ENCODE measurements at regions not wholly inside any gene's neighbourhood (a gene's known extent, or its start where the extent isn't known, plus 50 kb on each side); places are given as distances from the start of the nearest gene placed in this dataset.

DNA sequence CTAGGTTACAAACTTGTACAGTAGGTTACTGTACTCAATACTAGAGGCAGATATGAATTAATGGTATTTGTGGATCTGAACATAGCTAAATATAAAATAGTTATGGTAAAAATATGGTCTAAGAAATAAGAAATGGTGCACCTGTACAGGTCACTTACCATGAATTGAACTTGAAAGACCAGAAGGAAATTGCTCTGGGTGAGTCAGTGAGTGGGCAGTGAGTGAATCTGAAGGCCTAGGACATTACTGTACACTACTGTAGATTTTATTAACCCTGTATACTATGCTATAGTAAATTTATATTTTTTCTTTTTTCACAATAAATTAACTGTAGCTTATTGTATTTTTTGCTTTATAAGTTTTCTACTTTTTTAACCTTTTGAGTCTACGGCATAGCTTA lies 1020.4 kb downstream of the CDH18 start:
- no peak for DNase-seq (ENCODE audit: low read depth)

DNA sequence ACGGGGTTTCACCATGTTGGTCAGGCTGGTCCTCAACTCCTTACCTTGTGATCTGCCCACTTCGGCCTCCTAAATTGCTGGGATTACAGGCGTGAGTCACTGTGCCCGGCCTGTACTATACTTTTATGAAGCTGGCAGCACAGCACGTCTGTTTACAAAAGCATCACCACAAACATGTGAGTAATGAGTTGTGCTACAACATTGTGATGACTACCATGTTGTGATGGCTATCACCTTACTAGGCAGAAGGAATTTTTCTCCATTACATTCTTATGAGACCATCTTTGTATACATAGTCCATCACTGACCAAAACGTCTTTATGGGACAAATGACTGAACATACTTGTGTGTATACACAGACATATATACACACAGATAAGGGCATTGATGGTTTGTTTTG lies 1019.0 kb downstream of the CDH18 start:
- no peak for DNase-seq (ENCODE audit: low read depth)

GRCh38 chr5:18970000-18970399 lies 1018.0 kb downstream of the CDH18 start:
- no peak for DNase-seq (ENCODE audit: low read depth)

DNA sequence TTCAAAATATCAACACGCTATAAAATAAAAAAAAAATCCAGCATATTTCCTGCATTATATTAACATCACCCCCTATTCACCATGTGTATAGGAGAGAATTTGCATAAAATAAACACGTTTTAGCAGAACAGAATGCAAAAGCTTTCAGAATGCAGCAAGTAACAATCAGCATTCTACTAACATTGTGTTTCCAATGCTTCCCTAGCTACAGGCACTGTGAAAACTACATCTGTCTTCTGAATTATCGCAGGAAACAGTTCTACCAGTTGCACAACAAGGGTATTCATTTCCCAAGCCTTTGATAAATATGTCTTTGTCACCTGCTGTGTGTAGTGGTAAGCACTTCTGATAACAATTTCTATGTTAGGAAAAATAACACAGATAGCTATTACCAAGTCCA lies 1015.8 kb downstream of the CDH18 start:
- no peak for DNase-seq (ENCODE audit: low read depth)

DNA sequence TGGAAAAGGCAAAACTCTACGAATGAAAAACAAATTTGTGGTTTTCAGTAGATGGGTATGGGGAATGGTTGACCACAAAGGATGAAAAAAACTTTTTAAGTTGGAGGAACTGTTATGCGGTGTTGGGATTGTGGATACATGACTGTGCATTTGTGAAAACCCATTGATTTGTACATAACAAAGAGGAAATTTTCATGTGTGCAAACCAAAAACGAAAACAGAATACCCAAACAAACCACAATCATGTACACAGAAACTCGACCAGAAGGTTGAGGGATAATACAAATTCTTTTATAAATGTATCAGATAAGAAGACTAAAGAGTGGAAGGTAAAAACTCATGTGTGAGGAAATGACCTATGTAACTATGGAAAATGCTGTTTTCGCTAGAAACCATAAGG lies 1012.4 kb downstream of the CDH18 start:
- no peak for DNase-seq (ENCODE audit: low read depth)

GRCh38 chr5:18977880-18978279 lies 1010.1 kb downstream of the CDH18 start:
- DNase-seq (ENCODE audit: low read depth) = no peak

DNA sequence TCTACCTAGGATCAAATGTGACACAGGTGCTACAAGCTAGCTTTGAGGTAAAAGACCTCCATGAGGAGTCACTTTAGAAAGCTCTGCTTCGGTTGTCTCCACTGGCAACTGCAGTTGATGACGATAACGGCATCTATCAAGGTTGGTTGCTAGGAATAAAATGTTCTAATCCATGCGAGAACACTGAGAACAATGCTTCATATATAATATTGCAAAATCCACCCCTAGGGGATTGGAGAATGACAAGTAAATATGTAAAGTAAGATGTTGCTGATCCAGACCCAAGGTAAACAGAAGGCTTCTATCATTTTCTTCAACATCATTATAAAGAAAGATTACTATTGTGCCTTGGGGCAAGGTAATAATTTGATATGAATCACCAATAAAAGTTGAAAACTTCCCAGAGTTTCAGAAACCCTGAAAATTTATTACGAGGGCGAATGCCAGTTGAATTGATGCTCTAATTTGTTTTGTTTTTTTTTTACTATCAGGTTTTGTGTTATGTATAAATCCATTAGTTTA lies 1003.4 kb downstream of the CDH18 start:
- DNase-seq (ENCODE audit: low read depth) = no peak

GRCh38 chr5:18985171-18985758 lies 1002.7 kb downstream of the CDH18 start:
- no peak for DNase-seq (ENCODE audit: low read depth)

DNA sequence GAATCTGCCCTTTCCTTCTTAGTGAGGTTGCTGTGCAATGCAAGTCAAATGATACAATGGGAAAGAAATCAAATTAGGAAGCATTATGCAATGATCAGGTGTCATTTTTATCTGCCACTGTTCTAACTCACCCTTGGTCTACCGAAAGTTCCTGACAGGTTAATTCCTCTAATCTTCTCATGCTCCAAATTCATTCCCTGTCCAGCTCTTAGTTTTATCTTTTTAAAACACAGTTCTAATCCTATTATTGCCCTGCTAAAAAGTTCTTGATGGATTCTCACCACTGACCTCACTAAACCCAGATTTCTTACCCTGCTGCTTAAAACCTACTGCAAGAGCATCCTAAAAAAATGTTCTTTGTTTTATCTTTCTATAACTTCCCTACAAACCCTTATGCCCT lies 1000.9 kb downstream of the CDH18 start:
- no peak for DNase-seq (ENCODE audit: low read depth)

DNA sequence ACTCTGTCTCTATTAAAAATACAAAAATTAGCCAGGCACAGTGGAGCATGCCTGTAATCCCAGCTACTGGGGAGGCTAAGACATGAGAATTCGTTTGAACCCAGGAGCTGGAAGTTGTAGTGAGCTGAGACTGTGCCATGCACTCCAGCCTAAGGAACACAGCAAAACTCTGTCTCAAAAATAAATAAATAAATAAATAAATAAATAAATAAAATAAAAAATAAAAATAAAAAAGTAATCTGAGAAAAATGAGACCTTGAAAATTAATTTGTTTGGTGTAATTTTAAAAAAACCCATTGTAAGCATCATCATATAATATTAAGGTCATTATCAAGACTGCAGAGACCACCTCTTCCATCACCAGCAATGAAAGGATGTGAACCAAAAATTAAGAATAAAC lies 997.1 kb downstream of the CDH18 start:
- DNase-seq (ENCODE audit: low read depth) = no peak

- DNase-seq (ENCODE audit: low read depth) = no peak
Observed at GRCh38 chr5:18992264-18992663, 995.7 kb downstream of the CDH18 start.

- DNase-seq (ENCODE audit: low read depth) = no peak
Observed at GRCh38 chr5:18999478-18999877, 988.5 kb downstream of the CDH18 start.

DNA sequence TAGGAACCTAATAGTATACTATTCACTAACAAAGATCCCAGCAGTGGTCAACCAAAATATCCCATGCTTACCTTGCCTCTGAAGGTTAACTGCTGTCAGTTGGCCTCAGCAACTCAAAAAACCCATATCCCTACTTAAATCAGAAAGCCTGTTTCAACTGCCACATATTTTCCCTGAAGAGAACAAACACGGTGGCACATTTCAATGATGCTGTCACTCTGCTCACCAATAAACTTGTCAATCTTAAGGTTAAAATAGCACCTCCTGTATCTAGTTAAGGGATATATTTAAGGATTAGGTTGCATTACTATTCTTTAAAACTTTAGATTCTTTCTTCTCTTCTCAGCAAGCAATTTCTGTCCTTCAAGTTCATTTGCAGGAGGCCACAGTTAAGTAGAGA lies 986.9 kb downstream of the CDH18 start:
- DNase-seq (ENCODE audit: low read depth) = no peak

DNA sequence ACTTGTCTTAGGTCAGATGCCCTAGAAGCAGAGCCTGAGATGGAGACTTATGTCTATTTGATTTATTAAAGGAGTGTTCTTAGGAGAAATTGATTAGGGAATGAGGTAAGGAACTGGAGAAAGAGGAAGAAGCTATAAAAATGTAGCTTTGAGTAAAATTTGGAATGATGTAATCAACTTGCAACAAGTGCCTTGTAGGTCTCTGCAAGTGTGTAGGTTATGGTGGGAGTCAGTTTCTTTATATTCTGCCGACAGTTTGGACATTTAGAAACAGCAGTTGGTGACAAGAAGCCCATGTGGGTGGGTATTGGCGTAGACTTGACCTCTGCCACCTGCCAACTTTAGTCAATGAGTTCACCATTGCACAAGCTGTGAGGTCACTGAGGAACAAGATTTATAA lies 986.5 kb downstream of the CDH18 start:
- DNase-seq (ENCODE audit: low read depth) = no peak

- DNase-seq (ENCODE audit: low read depth) = no peak
Observed at GRCh38 chr5:19002111-19002510, 985.9 kb downstream of the CDH18 start.

DNA sequence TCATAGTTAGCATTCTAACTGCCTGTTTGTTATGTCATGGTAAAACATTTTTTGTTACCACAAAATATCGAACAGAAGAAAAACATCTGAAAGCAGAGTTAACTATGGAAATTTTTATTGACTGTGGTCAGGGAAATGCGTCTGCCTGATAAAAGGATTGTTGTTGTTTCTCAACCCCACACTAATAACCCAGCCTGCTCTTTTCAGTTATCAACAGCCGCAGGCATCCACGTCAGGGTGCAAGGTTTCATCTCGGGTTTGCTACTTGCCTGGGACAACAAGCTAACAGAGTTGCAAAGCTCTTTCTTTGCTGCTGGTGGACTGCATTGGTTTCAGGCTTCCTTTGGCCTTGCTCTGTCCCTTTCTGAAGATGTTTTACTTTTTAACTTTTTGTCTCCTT lies 969.2 kb downstream of the CDH18 start:
- DNase-seq (ENCODE audit: low read depth) = no peak

- DNase-seq (ENCODE audit: low read depth) = no peak
Observed at GRCh38 chr5:19031491-19031890, 956.5 kb downstream of the CDH18 start.

- no peak for DNase-seq (ENCODE audit: low read depth)
Observed at GRCh38 chr5:19035816-19036215, 952.2 kb downstream of the CDH18 start.

- no peak for DNase-seq (ENCODE audit: low read depth)
Observed at GRCh38 chr5:19042106-19042505, 945.9 kb downstream of the CDH18 start.

- DNase-seq (ENCODE audit: low read depth) = no peak
Observed at GRCh38 chr5:19044311-19044710, 943.7 kb downstream of the CDH18 start.

- no peak for DNase-seq (ENCODE audit: low read depth)
Observed at GRCh38 chr5:19044931-19045695, 942.9 kb downstream of the CDH18 start.

DNA sequence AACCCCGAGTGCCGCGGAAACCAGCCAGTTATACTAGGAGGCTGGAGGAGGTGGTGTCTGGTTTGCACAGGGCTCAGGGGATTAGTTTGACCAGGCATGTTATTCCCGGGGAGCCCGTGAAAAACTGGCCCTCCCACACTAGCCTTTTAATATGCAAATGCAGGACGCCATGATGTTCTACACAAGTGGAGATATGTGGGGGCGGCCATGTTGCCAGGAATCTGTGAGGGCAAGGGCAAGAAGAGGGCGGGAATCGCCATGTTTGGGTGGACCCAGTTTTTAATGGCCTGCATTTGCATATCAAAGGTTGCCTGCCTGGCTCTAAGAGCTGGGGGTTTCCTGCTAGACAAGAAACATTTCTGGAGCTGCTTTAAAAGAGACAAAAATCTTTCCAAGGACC lies 940.7 kb downstream of the CDH18 start:
- no peak for DNase-seq (ENCODE audit: low read depth)

- DNase-seq (ENCODE audit: low read depth) = no peak
Observed at GRCh38 chr5:19048726-19049125, 939.3 kb downstream of the CDH18 start.

- DNase-seq (ENCODE audit: low read depth) = no peak
Observed at GRCh38 chr5:19058216-19058615, 929.8 kb downstream of the CDH18 start.

Measured in non-pigmented ciliary epithelial cell (primary cell).